Peyer's patch (tissue), 4 donors: ENCODE measurements at regions not wholly inside any gene's neighbourhood (a gene's known extent, or its start where the extent isn't known, plus 50 kb on each side); places are given as distances from the start of the nearest gene placed in this dataset.

Source experiments
- CTCF ChIP-seq, 6 experiments: fragments of 450-650 bp in 4 of 6; fragments of 200-600 bp in 2 of 6; sonication (generic) in 1 of 6; IDR thresholded peaks; one replicate each; pipeline ENCODE4 v1.5.1; 2017 to 2019; ENCODE audit warnings: antibody characterized with exemption in 6 of 6, mild to moderate bottlenecking in 3 of 6, moderate library complexity in 1 of 6
- POLR2A ChIP-seq, 2 donors: fragments of 450-650 bp; IDR thresholded peaks; one replicate each; pipeline ENCODE4 v1.5.1; 2017; ENCODE audit warnings: antibody characterized with exemption in 2 of 2, mild to moderate bottlenecking in 2 of 2, moderate library complexity in 2 of 2

- TF ChIP-seq CTCF (IDR thresholded peaks at IDR 0.05) = no peak
- TF ChIP-seq POLR2A (IDR thresholded peaks at IDR 0.05) = no peak
Observed at GRCh38 chr1:208766832-208767231, 522.6 kb upstream of the PLXNA2 start.
